OCI-LY7 (cell line): ENCODE measurements at regions not wholly inside any gene's neighbourhood (a gene's known extent, or its start where the extent isn't known, plus 50 kb on each side); places are given as distances from the start of the nearest gene placed in this dataset.

ENCODE experiments used
- BruUV-seq: library from RNA; stranded (reverse); fragments of 400-500 nt; replicated peaks from 2 replicates; lab custom pipeline; 2021; lab: Mats Ljungman, UMichigan
- CTCF ChIA-PET: fragments of 300-600 bp; sonication (Branson Sonifier 250); formaldehyde crosslinking; loops from one replicate; lab custom pipeline; 2022; ENCODE audit warnings: antibody characterized with exemption; ENCODE audit not compliant: unreplicated experiment; lab: Charles Lee
- POLR2A ChIA-PET: fragments of 300-600 bp; sonication (Branson Sonifier 250); formaldehyde crosslinking; loops from one replicate; lab custom pipeline; 2022; ENCODE audit warnings: antibody characterized with exemption; lab: Charles Lee
- DNase-seq: peaks from one replicate; pipeline ENCODE4 v3.0.0-alpha.2; 2015; ENCODE audit warnings: low spot score
- H2AFZ ChIP-seq: fragments of 200-600 bp; sonication (generic), shearing (Covaris generic); 2 replicates; pipeline ENCODE4 v1.6.1; 2014; ENCODE audit warnings: mild to moderate bottlenecking, antibody characterized with exemption, low read length, moderate library complexity
- H3K27ac ChIP-seq: fragments of 200-600 bp; sonication (generic); 2 replicates; pipeline ENCODE4 v1.5.1; 2014; ENCODE audit warnings: mixed run types, low read depth, mild to moderate bottlenecking, moderate library complexity, low read length, inconsistent platforms; ENCODE audit not compliant: poor library complexity, severe bottlenecking
- H3K36me3 ChIP-seq: fragments of 200-600 bp; sonication (generic); 2 replicates; pipeline ENCODE4 v1.6.1; 2014; ENCODE audit warnings: mild to moderate bottlenecking, antibody characterized with exemption, low read length, moderate library complexity, mixed read lengths; ENCODE audit not compliant: insufficient read depth
- H3K4me1 ChIP-seq: fragments of 200-600 bp; sonication (generic); 2 replicates; pipeline ENCODE4 v1.5.1; 2014; ENCODE audit warnings: mild to moderate bottlenecking, low read length; ENCODE audit not compliant: insufficient read depth, poor library complexity, severe bottlenecking
- H3K4me2 ChIP-seq: fragments of 200-600 bp; sonication (generic); 2 replicates; pipeline ENCODE4 v1.6.1; 2014; ENCODE audit warnings: mild to moderate bottlenecking, low read length
- H3K4me3 ChIP-seq: fragments of 200-600 bp; sonication (generic); 2 replicates; pipeline ENCODE4 v1.5.1; 2014; ENCODE audit warnings: mild to moderate bottlenecking, low read depth, low read length; ENCODE audit not compliant: poor library complexity, severe bottlenecking
- H3K79me2 ChIP-seq: fragments of 200-600 bp; sonication (generic); 2 replicates; pipeline ENCODE4 v1.6.1; 2016; ENCODE audit warnings: low read depth, mild to moderate bottlenecking, low read length, moderate library complexity, mixed read lengths; ENCODE audit not compliant: insufficient read depth
- H3K9me2 ChIP-seq: fragments of 200-600 bp; sonication (generic); 2 replicates; pipeline ENCODE4 v1.6.1; 2016; ENCODE audit warnings: mild to moderate bottlenecking, low read length, mixed read lengths; ENCODE audit not compliant: insufficient read depth
- H3K9me3 ChIP-seq: fragments of 200-600 bp; sonication (generic); 2 replicates; pipeline ENCODE4 v1.6.1; 2014; ENCODE audit warnings: mild to moderate bottlenecking, mixed run types, low read length, mixed read lengths
- H4K20me1 ChIP-seq: fragments of 200-600 bp; sonication (generic); 2 replicates; pipeline ENCODE4 v1.6.1; 2014; ENCODE audit warnings: mild to moderate bottlenecking, antibody characterized with exemption, low read length, moderate library complexity, mixed read lengths; ENCODE audit not compliant: insufficient read depth
- CTCF ChIP-seq: fragments of 200-600 bp; sonication (generic); conservative IDR thresholded peaks from 2 replicates; pipeline ENCODE4 v1.5.1; 2014; ENCODE audit warnings: mild to moderate bottlenecking, antibody characterized with exemption, low read length, moderate library complexity, mixed read lengths
- EZH2phosphoT487 ChIP-seq: fragments of 200-600 bp; sonication (generic); IDR thresholded peaks from 2 replicates; pipeline ENCODE4 v1.6.1; 2018; ENCODE audit warnings: low read depth, borderline replicate concordance, mild to moderate bottlenecking, mixed run types, antibody characterized with exemption, low read length, moderate library complexity, mixed read lengths
- intact Hi-C: fragments of 100-400 bp; cut with micrococcal nuclease; formaldehyde crosslinking; loops from one replicate; pipeline ENCODE4 v1.10.0; 2022; ENCODE audit not compliant: unreplicated experiment

GRCh38 chr2:239895669-239896068 is 129.5 kb downstream of the NDUFA10 start:
- no peak for DNase-seq
- H2AFZ ChIP-seq, result no peak overlapping the region
- intact Hi-C loops, result no loop called here

GRCh38 chr2:239895116-239895515 is 130.0 kb downstream of the NDUFA10 start:
- Histone ChIP-seq H2AFZ (no peak overlapping the region), H3K9me2 (no peaks in the 10 kb centered on the region), H3K9me3 (no peaks in the 10 kb centered on the region), H3K4me1 (no peaks in the 10 kb centered on the region), H3K4me3 (no peak overlapping the region), H4K20me1 (no peaks in the 10 kb centered on the region), H3K36me3 (no peaks in the 10 kb centered on the region), H3K27ac (no peak overlapping the region), H3K4me2 (no peak overlapping the region), H3K79me2 (no peaks in the 10 kb centered on the region)
- ChIA-PET POLR2A (no interaction called here), CTCF (no interaction called here)
- DNase-seq, result no peak
- intact Hi-C loops, result no loop called here
- no TSS peak for BruUV-seq
- TF ChIP-seq EZH2phosphoT487, result no peak
- TF ChIP-seq CTCF, result no peak

More at GRCh38 chr2:239895669-239896068, 129.5 kb downstream of the NDUFA10 start:
- H3K9me3 ChIP-seq, result no peaks in the 10 kb centered on the region
- no TSS peak for BruUV-seq
- CTCF ChIA-PET, result no interaction called here
- H3K9me2 ChIP-seq, result no peaks in the 10 kb centered on the region
- no peaks in the 10 kb centered on the region for H4K20me1 ChIP-seq
- no peak overlapping the region for H3K4me3 ChIP-seq
- H3K4me2 ChIP-seq, result no peak overlapping the region
- H3K36me3 ChIP-seq, result no peaks in the 10 kb centered on the region
- TF ChIP-seq CTCF (no peak), EZH2phosphoT487 (no peak)
- POLR2A ChIA-PET, result interaction anchor here (0.6 kb wide), 1 partner anchor 569 kb away, joined by 3 read pairs; no protein-coding TSS in a partner anchor
- no peaks in the 10 kb centered on the region for H3K79me2 ChIP-seq
- H3K27ac ChIP-seq, result no peak overlapping the region
- H3K4me1 ChIP-seq, result no peaks in the 10 kb centered on the region

- ChIA-PET POLR2A (no interaction called here), CTCF (no interaction called here)
- no peak overlapping the region for H2AFZ ChIP-seq
- H4K20me1 ChIP-seq, result no peaks in the 10 kb centered on the region
- TF ChIP-seq EZH2phosphoT487 (no peak), CTCF (no peak)
- H3K27ac ChIP-seq, result no peak overlapping the region
- no peaks in the 10 kb centered on the region for H3K4me1 ChIP-seq
- H3K79me2 ChIP-seq, result no peaks in the 10 kb centered on the region
- DNase-seq, result no peak
- no peaks in the 10 kb centered on the region for H3K9me2 ChIP-seq
- H3K36me3 ChIP-seq, result no peaks in the 10 kb centered on the region
- H3K9me3 ChIP-seq, result no peaks in the 10 kb centered on the region
- no peak overlapping the region for H3K4me2 ChIP-seq
- no TSS peak for BruUV-seq
- intact Hi-C loops, result no loop called here
- H3K4me3 ChIP-seq, result no peak overlapping the region
These were observed 130.9 kb downstream of the NDUFA10 start for GRCh38 chr2:239894276-239894675.
